ENCODE measurements at regions not wholly inside any gene's neighbourhood (a gene's known extent, or its start where the extent isn't known, plus 50 kb on each side); places are given as distances from the start of the nearest gene placed in this dataset.

GRCh38 chr2:60174146-60174545 is 379.3 kb downstream of the BCL11A start:
- ATAC-seq (no peak), DNase-seq (ENCODE audit: low spot score) (no peak)

- ATAC-seq, result no peak
- no peak for DNase-seq (ENCODE audit: low spot score)
Measured at GRCh38 chr2:60172801-60173200, 380.7 kb downstream of the BCL11A start.

GRCh38 chr2:60170272-60170671 is 383.2 kb downstream of the BCL11A start:
- ATAC-seq, result no peak

GRCh38 chr2:60168247-60168646 is 385.2 kb downstream of the BCL11A start:
- no peak for ATAC-seq
- no peak for DNase-seq (ENCODE audit: low spot score)

More at GRCh38 chr2:60170272-60170671, 383.2 kb downstream of the BCL11A start:
- DNase-seq (ENCODE audit: low spot score), result no peak

GRCh38 chr2:60167089-60167488 is 386.4 kb downstream of the BCL11A start:
- ATAC-seq, result no peak
- DNase-seq (ENCODE audit: low spot score), result no peak

- no peak for DNase-seq (ENCODE audit: low spot score)
- no peak for ATAC-seq
Measured at GRCh38 chr2:60163691-60164090, 389.8 kb downstream of the BCL11A start.

GRCh38 chr2:60159519-60159918 is 393.9 kb downstream of the BCL11A start:
- ATAC-seq, result no peak
- no peak for DNase-seq (ENCODE audit: low spot score)

- no peak for DNase-seq (ENCODE audit: low spot score)
- ATAC-seq, result no peak
Measured at GRCh38 chr2:60158262-60158661, 395.2 kb downstream of the BCL11A start.

GRCh38 chr2:60157283-60157682 is 396.2 kb downstream of the BCL11A start:
- ATAC-seq (no peak), DNase-seq (ENCODE audit: low spot score) (no peak)

- no peak for DNase-seq (ENCODE audit: low spot score)
Measured at GRCh38 chr2:60154142-60154541, 399.3 kb downstream of the BCL11A start.

GRCh38 chr2:60152226-60152833 is 401.1 kb downstream of the BCL11A start:
- ATAC-seq, result peak; percentile 47

More at GRCh38 chr2:60154142-60154541, 399.3 kb downstream of the BCL11A start:
- no peak for ATAC-seq

GRCh38 chr2:60149176-60149575 is 404.3 kb downstream of the BCL11A start:
- ATAC-seq (no peak), DNase-seq (ENCODE audit: low spot score) (no peak)

More at GRCh38 chr2:60152226-60152833, 401.1 kb downstream of the BCL11A start:
- DNase-seq (ENCODE audit: low spot score), result no peak

GRCh38 chr2:60148716-60149115 is 404.7 kb downstream of the BCL11A start:
- DNase-seq (ENCODE audit: low spot score), result no peak
- ATAC-seq, result no peak

GRCh38 chr2:60140185-60140584 is 413.3 kb downstream of the BCL11A start:
- DNase-seq (ENCODE audit: low spot score) (no peak), ATAC-seq (no peak)

- DNase-seq (ENCODE audit: low spot score) (no peak), ATAC-seq (no peak)
Measured at GRCh38 chr2:60136913-60137312, 416.5 kb downstream of the BCL11A start.

- no peak for ATAC-seq
Measured at GRCh38 chr2:60127191-60127590, 426.3 kb downstream of the BCL11A start.

GRCh38 chr2:60125611-60126426 is 427.6 kb downstream of the BCL11A start:
- DNase-seq (ENCODE audit: low spot score) (no peak), ATAC-seq (no peak)

More at GRCh38 chr2:60127191-60127590, 426.3 kb downstream of the BCL11A start:
- DNase-seq (ENCODE audit: low spot score), result no peak

GRCh38 chr2:60119778-60120177 is 433.7 kb downstream of the BCL11A start:
- DNase-seq (ENCODE audit: low spot score) (no peak), ATAC-seq (peak; percentile 45)

GRCh38 chr2:60118917-60119316 is 434.5 kb downstream of the BCL11A start:
- ATAC-seq (no peak), DNase-seq (ENCODE audit: low spot score) (no peak)

GRCh38 chr2:60118061-60118460 is 435.4 kb downstream of the BCL11A start:
- DNase-seq (ENCODE audit: low spot score) (no peak), ATAC-seq (no peak)

- DNase-seq (ENCODE audit: low spot score) (no peak), ATAC-seq (no peak)
Measured at GRCh38 chr2:60116161-60116875, 437.1 kb downstream of the BCL11A start.

GRCh38 chr2:60109744-60110143 is 443.7 kb downstream of the BCL11A start:
- ATAC-seq, result no peak
- no peak for DNase-seq (ENCODE audit: low spot score)

Data from left lobe of liver (tissue), 2 donors.